Fibroblast of lung (primary cell): ENCODE measurements at regions not wholly inside any gene's neighbourhood (a gene's known extent, or its start where the extent isn't known, plus 50 kb on each side); places are given as distances from the start of the nearest gene placed in this dataset.

Experiments
- EZH2 ChIP-seq: IDR thresholded peaks from 2 replicates; pipeline ENCODE4 v1.5.1; 2012; ENCODE audit warnings: low read length, control low read depth, mild to moderate bottlenecking; ENCODE audit errors: missing control alignments
- TF ChIP-seq, protein P1 (sequence below), 2 donors: IDR thresholded peaks in 1 of 2; conservative IDR thresholded peaks in 1 of 2; 1 replicate in 1 of 2; 2 replicates in 1 of 2; pipeline ENCODE4 v1.5.1; 2011 to 2012; ENCODE audit warnings: low read length in 2 of 2, control low read depth in 1 of 2, inconsistent platforms in 1 of 2, low read depth in 1 of 2, mild to moderate bottlenecking in 1 of 2

DNA sequence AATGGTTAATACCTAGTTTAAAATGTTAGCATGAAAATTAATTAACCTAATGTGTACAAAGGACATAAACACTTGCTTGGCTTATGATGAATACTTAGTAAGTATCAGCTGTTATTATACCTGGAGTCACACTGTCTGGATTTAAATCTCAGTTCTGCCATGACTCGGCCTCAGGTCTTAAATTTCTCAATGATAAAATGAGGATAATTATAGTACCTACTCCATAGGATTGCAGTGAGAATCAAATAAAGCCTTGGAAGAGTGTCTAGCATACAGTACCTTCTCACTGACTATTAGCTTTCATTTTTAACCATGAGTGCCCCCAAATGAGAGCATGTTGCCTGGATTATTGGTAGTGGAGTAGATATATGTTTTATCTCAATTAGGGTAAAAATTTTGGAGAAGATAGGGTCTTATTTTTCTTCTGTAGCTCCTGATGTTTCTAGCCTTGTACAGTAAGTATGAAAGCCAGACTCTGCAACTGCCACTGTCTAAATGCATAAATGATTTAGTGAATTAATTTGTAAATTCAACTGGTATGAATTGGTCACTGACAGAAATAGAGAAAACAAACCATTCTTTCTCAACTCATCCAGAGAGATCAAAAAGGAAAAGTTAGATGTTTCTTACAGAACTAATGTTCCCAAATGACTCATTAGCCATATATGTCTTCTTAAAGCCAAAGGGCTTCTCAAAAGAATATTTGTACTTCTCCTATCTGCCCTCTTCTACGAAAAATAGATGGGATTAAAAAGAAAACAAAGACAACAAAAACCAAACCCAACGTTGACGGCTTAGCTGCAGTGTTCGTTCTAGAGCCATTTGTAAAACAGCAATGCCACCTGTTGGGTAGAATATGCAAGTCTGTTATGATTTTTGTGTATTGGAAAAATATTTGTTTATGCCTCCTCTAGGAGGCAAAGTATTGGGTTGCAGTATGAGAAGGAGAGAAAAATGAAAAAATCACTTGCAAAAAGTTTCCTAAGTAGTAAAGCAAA is 53.8 kb upstream of the MROH9 start:
- TF ChIP-seq, protein P1, sequence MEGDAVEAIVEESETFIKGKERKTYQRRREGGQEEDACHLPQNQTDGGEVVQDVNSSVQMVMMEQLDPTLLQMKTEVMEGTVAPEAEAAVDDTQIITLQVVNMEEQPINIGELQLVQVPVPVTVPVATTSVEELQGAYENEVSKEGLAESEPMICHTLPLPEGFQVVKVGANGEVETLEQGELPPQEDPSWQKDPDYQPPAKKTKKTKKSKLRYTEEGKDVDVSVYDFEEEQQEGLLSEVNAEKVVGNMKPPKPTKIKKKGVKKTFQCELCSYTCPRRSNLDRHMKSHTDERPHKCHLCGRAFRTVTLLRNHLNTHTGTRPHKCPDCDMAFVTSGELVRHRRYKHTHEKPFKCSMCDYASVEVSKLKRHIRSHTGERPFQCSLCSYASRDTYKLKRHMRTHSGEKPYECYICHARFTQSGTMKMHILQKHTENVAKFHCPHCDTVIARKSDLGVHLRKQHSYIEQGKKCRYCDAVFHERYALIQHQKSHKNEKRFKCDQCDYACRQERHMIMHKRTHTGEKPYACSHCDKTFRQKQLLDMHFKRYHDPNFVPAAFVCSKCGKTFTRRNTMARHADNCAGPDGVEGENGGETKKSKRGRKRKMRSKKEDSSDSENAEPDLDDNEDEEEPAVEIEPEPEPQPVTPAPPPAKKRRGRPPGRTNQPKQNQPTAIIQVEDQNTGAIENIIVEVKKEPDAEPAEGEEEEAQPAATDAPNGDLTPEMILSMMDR (conservative IDR thresholded peaks at IDR 0.05 in 1 of 2, IDR thresholded peaks at IDR 0.05 in 1 of 2; ENCODE audit: low read depth in 1 of 2, low read length in 2 of 2) = peak; percentile 49 to 56
- TF ChIP-seq EZH2 = no peak
